Stimulated activated naive CD8-positive, alpha-beta T cell treated with anti-CD3 and anti-CD28 coated beads, Interleukin-15, amount 100 ng/mL, for 72 hours (primary cell): ENCODE measurements at regions not wholly inside any gene's neighbourhood (a gene's known extent, or its start where the extent isn't known, plus 50 kb on each side); places are given as distances from the start of the nearest gene placed in this dataset.
"Not testable (repeated sequence)": the region's sequence is repeated elsewhere in the genome, so short reads cannot be mapped to it uniquely, and the experiment has no call there.

Source experiments
- ATAC-seq: fragments of 150-1000 bp; cut with Tn5 transposase; 2 replicates; pipeline ENCODE4 v1.10.0; 2021; ENCODE audit warnings: mild to moderate bottlenecking, moderate library complexity
- DNase-seq, 2 donors: peaks; one replicate each; pipeline ENCODE4 v3.0.0; 2021 to 2022
- H3K27ac Mint-ChIP-seq, 2 donors: one replicate each; pipeline ENCODE4 v1.8.0; 2022; ENCODE audit warnings: mild to moderate bottlenecking in 2 of 2, mixed read lengths in 2 of 2, moderate library complexity in 2 of 2
- H3K27me3 Mint-ChIP-seq: one replicate; pipeline ENCODE4 v1.8.0; 2022; ENCODE audit warnings: mixed read lengths
- H3K4me1 Mint-ChIP-seq: one replicate; pipeline ENCODE4 v1.8.0; 2022; ENCODE audit warnings: mild to moderate bottlenecking, mixed read lengths
- H3K4me3 Mint-ChIP-seq, 2 donors: one replicate each; pipeline ENCODE4 v1.8.0; 2022; ENCODE audit warnings: mild to moderate bottlenecking in 2 of 2, mixed read lengths in 2 of 2, moderate library complexity in 1 of 2
- H3K9me3 Mint-ChIP-seq, 2 donors: one replicate each; pipeline ENCODE4 v1.8.0; 2022; ENCODE audit warnings: mixed read lengths in 2 of 2

DNA sequence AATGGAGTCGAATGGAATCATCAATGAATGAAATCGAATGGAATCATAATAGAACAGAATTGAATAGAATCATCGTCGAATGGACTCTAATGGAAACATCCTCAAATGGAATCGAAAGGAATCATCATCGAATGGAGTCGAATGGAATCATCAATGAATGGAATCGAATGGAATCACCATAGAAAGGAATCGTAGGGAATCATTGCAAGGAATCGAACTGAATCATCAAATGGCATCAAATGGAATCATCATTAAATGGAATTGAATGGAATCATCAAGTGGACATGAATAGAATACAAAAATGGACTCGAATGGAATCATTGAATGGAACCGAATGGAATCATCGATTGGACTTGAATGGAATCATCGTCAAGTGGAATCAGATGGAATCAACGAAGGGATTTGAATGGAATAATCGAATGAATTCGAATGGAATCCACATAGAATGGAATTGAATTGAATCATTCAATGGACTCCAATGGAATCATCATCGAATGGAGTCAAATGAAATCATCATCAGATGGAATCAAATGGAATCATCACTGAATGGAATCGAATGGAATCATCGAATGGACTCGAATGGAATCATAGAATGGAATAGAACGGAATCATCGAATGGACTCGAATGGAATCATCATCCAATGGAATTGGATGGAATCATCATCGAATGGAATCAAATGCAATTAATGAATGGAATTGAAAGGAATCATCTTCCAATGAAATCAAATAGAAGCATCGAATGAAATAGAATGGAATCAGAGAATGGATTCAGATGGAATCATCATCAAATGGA is 228.1 kb downstream of the SHCBP1 start:
- not testable (repeated sequence) for ATAC-seq, H3K27me3 Mint-ChIP-seq, H3K4me3 Mint-ChIP-seq, H3K4me1 Mint-ChIP-seq, H3K27ac Mint-ChIP-seq
- H3K9me3 Mint-ChIP-seq: peaks cover 12% of the 10 kb centered on the region in 2 donors
- DNase-seq: peak in 1 of 2 donors; percentile 33

DNA sequence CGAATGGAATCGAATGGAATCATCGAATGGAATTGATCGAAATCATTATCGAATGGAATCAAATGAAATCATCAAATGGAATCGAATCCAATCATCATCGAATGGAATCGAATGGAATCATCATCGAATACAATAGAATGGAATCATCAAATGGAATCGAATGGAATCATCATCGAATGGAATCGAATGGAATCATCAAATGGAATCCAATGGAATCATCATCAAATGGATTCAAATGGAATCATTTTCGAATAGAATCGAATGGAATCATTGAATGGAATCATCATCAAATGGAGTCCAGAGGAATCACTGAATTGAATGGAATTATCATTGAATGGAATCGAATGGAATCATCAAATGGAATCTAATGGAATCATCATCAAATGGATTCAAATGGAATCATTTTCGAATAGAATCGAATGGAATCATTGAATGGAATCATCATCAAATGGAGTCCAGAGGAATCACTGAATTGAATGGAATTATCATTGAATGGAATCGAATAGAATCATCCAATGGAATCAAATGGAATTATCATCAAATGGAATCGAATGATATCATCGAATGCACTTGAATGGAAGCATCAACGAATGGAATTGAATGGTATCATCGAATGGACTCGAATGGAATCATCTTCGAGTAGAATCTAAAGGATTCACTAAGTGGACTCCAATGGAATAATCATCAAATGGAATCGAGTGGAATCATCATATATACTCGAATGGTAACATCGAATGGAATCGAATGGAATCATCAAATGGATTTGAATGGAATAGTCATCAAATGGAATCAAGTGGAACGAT is 230.3 kb downstream of the SHCBP1 start:
- not testable (repeated sequence) for H3K27me3 Mint-ChIP-seq, ATAC-seq, H3K4me1 Mint-ChIP-seq, H3K4me3 Mint-ChIP-seq, H3K27ac Mint-ChIP-seq
- peak in 1 of 2 donors; percentile 67 for DNase-seq
- H3K9me3 Mint-ChIP-seq: peaks cover 20% of the 10 kb centered on the region in 2 donors

DNA sequence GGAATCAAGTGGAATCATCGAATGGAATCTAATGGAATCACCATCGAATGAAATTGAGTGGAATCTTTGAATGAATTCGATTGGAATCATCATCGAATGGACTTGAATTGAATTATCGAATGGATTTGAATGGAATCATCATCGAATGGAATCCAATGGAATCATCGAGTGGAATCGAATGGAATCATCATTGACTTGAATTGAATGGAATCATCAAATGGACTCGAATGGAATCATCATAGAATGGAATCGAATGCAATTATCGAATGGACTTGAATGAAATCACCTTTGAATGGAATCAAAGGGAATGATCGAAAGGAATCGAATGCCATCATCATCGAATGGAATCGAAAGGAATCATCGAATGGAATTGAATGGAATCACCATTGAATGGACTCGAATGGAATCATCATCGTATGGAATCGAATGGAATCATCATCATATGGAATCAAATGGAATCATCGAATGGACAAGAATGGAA is 231.6 kb downstream of the SHCBP1 start:
- not testable (repeated sequence) for H3K27ac Mint-ChIP-seq, H3K4me1 Mint-ChIP-seq, H3K4me3 Mint-ChIP-seq, ATAC-seq, H3K27me3 Mint-ChIP-seq
- H3K9me3 Mint-ChIP-seq: peaks cover 14 to 16% of the 10 kb centered on the region in 2 donors
- DNase-seq: peak; percentile 74 to 95

DNA sequence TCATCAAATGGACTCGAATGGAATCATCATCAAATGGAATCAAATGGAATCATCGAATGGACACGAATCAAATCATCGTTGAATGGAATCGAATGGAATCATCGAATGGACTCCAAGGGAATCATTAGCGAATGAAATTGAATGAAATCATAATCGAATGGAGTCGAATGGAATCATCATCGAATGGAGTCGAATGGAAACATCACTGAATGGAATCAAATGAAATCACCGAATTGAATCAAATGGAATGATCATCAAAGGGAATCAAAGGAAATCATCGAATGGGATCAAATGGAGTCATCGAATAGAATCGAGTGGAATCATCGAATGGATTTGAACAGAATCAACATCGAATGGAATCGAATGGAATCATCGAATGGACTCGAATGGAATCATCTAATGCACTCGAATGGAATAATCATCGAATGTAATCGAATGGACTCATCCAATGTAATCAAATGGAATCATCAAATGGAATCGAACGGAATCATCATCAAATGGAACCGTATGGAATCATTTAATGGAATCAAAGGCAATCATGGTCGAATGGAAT is 232.2 kb downstream of the SHCBP1 start:
- ATAC-seq, H3K4me1 Mint-ChIP-seq, H3K27me3 Mint-ChIP-seq, H3K4me3 Mint-ChIP-seq, H3K27ac Mint-ChIP-seq: not testable (repeated sequence)
- H3K9me3 Mint-ChIP-seq: peaks cover 14 to 16% of the 10 kb centered on the region in 2 donors
- peak in 1 of 2 donors; percentile 20 for DNase-seq

DNA sequence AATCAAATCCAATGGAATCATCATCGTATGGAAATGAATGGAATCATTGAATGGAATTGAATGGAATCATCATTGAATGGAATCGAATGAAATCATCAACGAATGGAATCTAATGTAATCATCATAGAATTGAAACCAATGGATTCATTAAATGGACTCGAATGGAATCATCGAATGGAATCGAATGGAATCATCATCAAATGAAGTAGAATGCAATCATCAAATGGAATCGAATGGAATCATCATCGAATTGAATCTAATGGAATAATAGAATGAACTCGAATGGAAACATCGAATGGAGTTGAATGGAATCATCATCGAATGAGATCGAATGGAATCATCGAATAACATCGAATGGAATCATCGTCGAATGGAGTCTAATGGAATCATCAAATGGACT is 232.8 kb downstream of the SHCBP1 start:
- H3K4me3 Mint-ChIP-seq, H3K4me1 Mint-ChIP-seq, H3K27me3 Mint-ChIP-seq, ATAC-seq, H3K27ac Mint-ChIP-seq: not testable (repeated sequence)
- peaks cover 13 to 15% of the 10 kb centered on the region in 2 donors for H3K9me3 Mint-ChIP-seq
- DNase-seq: peak in 1 of 2 donors; percentile 29

DNA sequence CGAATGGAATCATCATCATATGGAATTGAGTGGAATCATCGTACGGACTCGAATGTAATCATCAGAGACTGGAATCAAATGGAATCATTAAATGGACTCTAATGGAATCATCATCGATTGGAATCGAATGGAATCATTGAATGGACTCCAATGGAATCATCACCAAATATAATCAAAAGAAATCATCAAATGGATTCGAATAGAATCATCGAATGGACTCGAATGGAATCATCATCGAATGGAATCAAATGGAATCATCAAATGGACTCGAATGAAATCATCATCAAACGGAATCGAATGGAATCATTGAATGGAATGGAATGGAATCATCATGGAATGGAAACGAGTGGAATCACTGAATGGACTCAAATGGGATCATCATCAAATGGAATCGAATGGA is 233.5 kb downstream of the SHCBP1 start:
- H3K27ac Mint-ChIP-seq, H3K4me1 Mint-ChIP-seq, H3K27me3 Mint-ChIP-seq, ATAC-seq, H3K4me3 Mint-ChIP-seq: not testable (repeated sequence)
- H3K9me3 Mint-ChIP-seq: peaks cover 14 to 16% of the 10 kb centered on the region in 2 donors
- peak; percentile 56 to 91 for DNase-seq

DNA sequence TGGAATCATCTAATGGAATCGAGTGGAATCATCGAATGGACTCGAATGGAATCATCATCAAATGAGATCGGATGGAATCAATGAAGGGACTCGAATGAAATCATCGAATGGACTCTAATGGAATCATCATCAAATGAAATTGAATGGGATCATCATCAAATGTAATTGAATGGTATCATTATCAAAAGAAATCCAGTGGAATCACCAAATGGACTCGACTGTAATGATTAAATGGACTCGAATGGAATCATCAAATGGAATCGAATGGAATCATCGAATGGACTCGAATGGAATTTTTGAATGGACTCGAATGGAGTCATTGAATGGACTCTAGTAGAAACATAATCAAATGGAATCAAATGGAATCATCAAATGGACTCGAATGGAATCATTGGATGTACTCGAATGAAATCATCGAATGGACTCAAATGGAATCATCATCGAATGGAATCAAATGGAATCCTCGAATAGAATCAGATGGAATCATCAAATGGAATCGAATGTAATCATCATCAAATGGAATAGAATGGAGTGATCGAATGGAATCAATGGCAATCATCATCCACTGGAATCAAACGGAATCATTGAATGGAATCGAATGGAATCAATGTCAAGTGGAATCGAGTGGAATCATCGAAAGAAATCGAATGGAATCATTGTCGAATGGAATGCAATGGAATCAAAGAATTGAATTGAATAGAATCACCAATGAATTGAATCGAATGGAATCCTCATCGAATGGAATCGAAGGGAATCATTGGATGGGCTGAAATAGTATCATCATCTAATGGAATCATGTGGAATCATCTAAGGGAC is 234.2 kb downstream of the SHCBP1 start:
- not testable (repeated sequence) for H3K4me1 Mint-ChIP-seq, H3K27ac Mint-ChIP-seq, H3K4me3 Mint-ChIP-seq, H3K27me3 Mint-ChIP-seq
- peak; percentile 19 for ATAC-seq
- peak; percentile 33 to 70 for DNase-seq
- peaks cover 14 to 16% of the 10 kb centered on the region in 2 donors for H3K9me3 Mint-ChIP-seq

DNA sequence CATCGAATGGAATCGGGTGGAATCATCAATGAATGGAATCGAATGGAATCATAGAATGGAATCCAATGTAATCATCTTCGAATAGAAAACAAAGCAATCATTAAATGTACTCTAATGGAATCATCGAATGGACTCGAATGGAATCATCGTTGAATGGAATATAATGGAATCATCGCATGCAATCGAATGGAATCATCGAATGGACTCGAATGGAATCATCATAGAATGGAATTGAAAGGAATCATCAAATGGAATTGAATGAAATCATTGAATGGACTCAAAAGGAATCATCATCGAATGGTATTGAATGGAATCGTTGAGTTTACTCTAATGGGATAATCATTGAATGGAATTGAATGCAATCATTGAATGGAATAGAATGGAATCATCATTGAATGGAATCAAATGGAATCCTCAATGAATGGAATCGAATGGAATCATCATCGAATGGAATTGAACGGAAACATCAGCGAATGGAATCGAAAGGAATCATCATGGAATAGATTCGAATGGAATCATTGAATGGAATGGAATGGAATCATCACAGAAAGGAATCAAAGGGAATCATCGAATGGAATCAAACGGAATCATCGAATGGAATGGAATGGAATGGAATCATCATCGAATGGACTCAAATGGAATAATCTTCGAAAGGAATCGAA is 234.9 kb downstream of the SHCBP1 start:
- DNase-seq: peak in 1 of 2 donors; percentile 30
- peaks cover 14 to 15% of the 10 kb centered on the region in 2 donors for H3K9me3 Mint-ChIP-seq
- not testable (repeated sequence) for H3K4me1 Mint-ChIP-seq, H3K27me3 Mint-ChIP-seq, ATAC-seq, H3K27ac Mint-ChIP-seq, H3K4me3 Mint-ChIP-seq

DNA sequence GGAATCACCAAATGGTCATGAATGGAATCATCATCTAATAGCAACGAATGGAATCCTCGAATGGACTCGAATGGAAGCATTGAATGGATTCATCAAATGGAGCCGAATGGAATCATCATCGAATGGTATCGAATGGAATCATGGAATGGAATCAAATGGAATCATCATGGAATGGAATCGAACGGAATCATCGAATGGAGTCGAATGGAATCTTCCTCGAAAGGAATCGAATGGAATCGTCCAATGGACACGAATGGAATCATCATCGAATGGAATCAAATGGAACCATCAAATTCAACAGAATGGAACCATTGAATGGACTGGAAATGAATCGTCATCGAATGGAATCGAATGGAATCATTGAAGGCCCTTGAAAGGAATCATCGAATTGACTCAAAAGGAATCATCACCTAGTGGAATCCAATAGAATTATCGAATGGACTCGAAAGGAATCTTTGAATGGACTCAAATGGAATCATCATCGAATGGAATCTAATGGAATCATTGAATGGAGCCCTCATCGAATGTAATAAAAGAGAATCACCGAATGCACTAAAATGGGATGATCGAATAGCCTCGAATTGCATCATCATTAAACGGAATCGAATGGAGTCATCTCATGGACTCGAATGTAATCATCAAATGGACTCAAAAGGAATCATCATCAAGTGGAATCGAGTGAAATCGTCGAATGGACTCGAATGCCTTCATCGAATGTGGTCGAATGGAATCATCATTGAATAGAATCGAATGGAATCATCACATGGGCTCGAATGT is 236.7 kb downstream of the SHCBP1 start:
- DNase-seq: peak; percentile 25 to 28
- ATAC-seq, H3K27ac Mint-ChIP-seq, H3K27me3 Mint-ChIP-seq, H3K4me1 Mint-ChIP-seq, H3K4me3 Mint-ChIP-seq: not testable (repeated sequence)
- peaks cover 12 to 14% of the 10 kb centered on the region in 2 donors for H3K9me3 Mint-ChIP-seq

DNA sequence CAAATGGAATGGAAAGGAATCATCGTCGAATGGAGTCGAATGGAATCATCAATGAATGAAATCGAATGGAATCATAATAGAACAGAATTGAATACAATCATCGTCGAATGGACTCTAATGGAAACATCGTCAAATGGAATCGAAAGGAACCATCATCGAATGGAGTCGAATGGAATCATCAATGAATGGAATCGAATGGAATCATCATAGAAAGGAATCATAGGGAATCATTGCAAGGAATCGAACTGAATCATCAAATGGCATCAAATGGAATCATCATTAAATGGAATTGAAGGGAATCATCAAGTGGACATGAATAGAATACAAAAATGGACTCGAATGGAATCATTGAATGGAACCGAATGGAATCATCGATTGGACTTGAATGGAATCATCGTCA is 237.6 kb downstream of the SHCBP1 start:
- DNase-seq, H3K27ac Mint-ChIP-seq, H3K27me3 Mint-ChIP-seq, ATAC-seq, H3K4me3 Mint-ChIP-seq, H3K4me1 Mint-ChIP-seq: not testable (repeated sequence)
- peaks cover 12 to 14% of the 10 kb centered on the region in 2 donors for H3K9me3 Mint-ChIP-seq

DNA sequence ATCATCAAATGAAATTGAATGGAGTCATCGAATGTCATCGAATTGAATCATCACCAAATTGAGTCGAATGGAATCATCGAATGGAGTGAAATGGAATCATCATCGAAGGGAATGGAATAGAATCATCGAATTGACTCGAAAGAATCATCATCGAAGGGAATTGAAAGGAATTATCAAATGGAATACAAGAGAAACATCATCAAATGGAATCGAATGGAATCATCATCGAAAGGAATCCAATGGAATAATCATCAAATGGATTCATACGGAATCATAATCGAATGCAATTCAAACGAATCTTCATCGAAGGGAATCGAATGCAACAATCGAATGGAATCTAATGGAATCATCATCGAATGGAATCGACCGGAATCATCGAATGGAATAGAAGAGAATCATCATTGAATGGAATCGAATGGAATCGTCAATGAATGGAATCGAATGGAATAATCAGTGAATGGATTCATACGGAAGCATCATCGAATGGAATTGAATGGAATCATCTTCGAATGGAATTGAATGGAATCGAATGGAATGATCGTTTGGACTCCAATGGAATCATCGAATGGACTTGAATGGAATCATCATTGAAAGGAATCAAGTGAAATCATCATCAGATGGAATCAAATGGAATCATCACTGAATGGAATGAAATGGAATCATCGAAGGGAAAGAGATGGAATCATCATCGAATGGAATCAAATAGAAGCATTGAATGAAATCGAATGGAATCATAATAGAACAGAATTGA is 238.2 kb downstream of the SHCBP1 start:
- H3K4me1 Mint-ChIP-seq, H3K27ac Mint-ChIP-seq, ATAC-seq, DNase-seq, H3K4me3 Mint-ChIP-seq, H3K27me3 Mint-ChIP-seq: not testable (repeated sequence)
- H3K9me3 Mint-ChIP-seq: peaks cover 12 to 13% of the 10 kb centered on the region in 2 donors

DNA sequence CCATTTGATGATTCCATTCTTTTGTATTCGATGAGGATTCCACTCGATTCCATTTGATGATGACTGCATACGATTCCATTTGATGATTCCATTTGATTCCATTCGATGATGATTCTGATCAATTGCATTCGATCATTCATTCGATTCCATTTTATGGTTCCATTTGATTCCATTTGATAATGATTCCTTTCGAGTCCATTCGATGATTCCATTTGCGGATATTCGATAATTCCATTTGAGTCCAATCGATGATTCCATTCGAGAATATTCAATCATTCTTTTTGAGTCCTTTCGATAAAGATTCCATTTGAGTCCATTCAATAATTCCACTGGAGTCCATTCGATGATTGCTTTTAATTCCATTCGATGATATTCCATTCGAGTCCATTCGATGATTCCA is 239.1 kb downstream of the SHCBP1 start:
- H3K27me3 Mint-ChIP-seq, H3K4me1 Mint-ChIP-seq, DNase-seq, ATAC-seq, H3K27ac Mint-ChIP-seq, H3K4me3 Mint-ChIP-seq, H3K9me3 Mint-ChIP-seq: not testable (repeated sequence)

DNA sequence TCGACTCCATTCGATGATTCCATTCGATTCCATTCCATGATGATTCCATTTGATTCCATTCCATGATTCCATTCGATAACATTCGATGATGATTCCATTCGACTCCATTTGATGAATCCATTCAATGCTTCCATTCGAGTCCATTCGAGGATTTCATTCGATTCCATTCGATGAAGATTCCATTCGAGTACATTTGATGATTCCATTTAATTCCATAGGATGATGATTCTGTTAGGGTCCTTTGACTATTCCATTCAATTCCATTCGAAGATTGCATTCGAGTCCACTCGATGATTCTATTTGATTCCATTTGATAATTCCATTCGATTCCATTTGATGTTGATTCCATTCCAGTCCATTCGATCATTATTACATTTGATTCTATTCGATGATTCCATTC is 239.8 kb downstream of the SHCBP1 start:
- not testable (repeated sequence) for H3K9me3 Mint-ChIP-seq, H3K4me1 Mint-ChIP-seq, H3K4me3 Mint-ChIP-seq, H3K27me3 Mint-ChIP-seq, ATAC-seq, H3K27ac Mint-ChIP-seq, DNase-seq
